Esophagus squamous epithelium (tissue), 5 donors: ENCODE measurements at regions not wholly inside any gene's neighbourhood (a gene's known extent, or its start where the extent isn't known, plus 50 kb on each side); places are given as distances from the start of the nearest gene placed in this dataset.

Experiments
- DNase-seq: peaks from one replicate; lab custom pipeline; 2025; lab: John Stamatoyannopoulos, UW
- H3K27ac ChIP-seq, 4 donors: fragments of 200-600 bp; sonication (generic); one replicate each; pipeline ENCODE4 v1.5.1; 2016 to 2019; ENCODE audit warnings: mild to moderate bottlenecking in 1 of 4
- H3K27me3 ChIP-seq, 4 donors: fragments of 200-600 bp; sonication (generic); 1 replicate in 3 of 4; 2 replicates in 1 of 4; pipeline versions ENCODE4 v1.5.1 to v1.6.0; 2017 to 2021; ENCODE audit warnings: antibody characterized with exemption in 1 of 4
- H3K36me3 ChIP-seq, 3 donors: fragments of 200-600 bp; sonication (generic); one replicate each; pipeline ENCODE4 v1.5.1; 2016 to 2019
- H3K4me1 ChIP-seq, 3 donors: fragments of 200-600 bp; sonication (generic); one replicate each; pipeline ENCODE4 v1.5.1; 2017 to 2019
- H3K4me3 ChIP-seq, 4 donors: fragments of 200-600 bp; sonication (generic); 1 replicate in 3 of 4; 2 replicates in 1 of 4; pipeline ENCODE4 v1.5.1; 2016 to 2019; ENCODE audit warnings: mild to moderate bottlenecking in 2 of 4, moderate library complexity in 1 of 4
- H3K9me3 ChIP-seq, 3 donors: fragments of 200-600 bp; sonication (generic); one replicate each; pipeline ENCODE4 v1.5.1; 2016 to 2019
- CTCF ChIP-seq, 6 experiments: fragments of 450-650 bp in 4 of 6; fragments of 200-600 bp in 2 of 6; sonication (generic) in 2 of 6; IDR thresholded peaks; one replicate each; pipeline ENCODE4 v1.5.1; 2016 to 2019; ENCODE audit warnings: antibody characterized with exemption in 6 of 6, mild to moderate bottlenecking in 4 of 6, moderate library complexity in 4 of 6
- POLR2A ChIP-seq, 4 donors: fragments of 450-650 bp; IDR thresholded peaks; one replicate each; pipeline ENCODE4 v1.6.1; 2017; ENCODE audit warnings: antibody characterized with exemption in 4 of 4, mild to moderate bottlenecking in 4 of 4, moderate library complexity in 3 of 4
- WGBS, 2 donors: methylation state at CpG; one replicate each; pipeline ENCODE4 v1.1.5; 2018; 5-methylcytosine and 5-hydroxymethylcytosine counted together
- intact Hi-C: fragments of 100-400 bp; cut with DNase I; formaldehyde crosslinking; loops from one replicate; pipeline ENCODE4 v1.15.0; 2022
- donor health status: DM: yes; HTN: yes; CAD: no.

DNA sequence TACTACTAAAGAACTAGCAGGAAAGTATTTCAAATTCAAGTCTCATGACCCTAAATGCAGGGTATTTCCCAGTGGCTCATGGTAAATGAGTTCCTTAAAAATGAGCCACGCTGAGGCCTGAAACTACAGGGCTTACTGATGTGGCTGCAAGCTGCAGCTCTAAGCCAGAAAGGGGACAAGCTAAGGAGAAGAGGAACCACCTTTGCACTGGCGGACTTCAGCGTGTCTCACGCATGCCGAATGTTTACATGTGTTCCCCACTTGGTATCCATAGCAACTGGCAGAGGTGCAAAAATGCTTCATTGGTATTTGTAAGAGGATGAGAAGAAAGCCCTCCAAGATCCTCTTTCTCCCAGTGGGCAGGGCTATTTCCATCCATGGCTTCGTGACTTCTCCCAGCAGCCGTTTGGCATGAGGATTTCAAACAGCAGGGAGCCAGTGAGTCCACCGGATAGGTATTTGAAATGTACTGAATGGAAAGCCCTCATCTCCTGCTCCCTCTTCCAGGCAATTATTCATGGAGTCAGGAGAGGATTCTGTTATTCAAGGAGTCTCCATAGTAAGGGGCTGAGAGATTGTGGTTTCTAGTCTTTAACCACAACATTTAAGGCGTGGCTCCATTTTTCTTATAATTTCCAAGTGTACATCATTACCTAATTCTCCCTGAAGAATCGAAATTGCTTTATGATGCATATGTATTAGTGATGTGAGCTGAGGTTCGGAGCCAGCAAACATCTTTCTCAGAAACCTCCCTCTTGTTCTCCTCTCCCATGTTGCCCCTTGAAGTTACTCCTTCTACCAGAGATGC is 55.3 kb upstream of the CD44 start:
- Histone ChIP-seq H3K4me3 (peak overlapping the region in 1 of 4 donors; percentile 17), H3K4me1 (peaks cover 25 to 79% (median 48%) of the 10 kb centered on the region in 3 donors), H3K27ac (peak overlapping the region; percentile 79 to 90 (median 82)), H3K9me3 (no peaks in the 10 kb centered on the region), H3K36me3 (no peaks in the 10 kb centered on the region), H3K27me3 (no peaks in the 10 kb centered on the region)
- TF ChIP-seq POLR2A (IDR thresholded peaks at IDR 0.05) (no peak), CTCF (IDR thresholded peaks at IDR 0.05) (no peak)
- intact Hi-C loops, result loop anchor here (10.0 kb wide), 1 partner anchor 61 kb away; no protein-coding TSS in a partner anchor
- peak; percentile 14 for DNase-seq
- 11 to 14% methylated on average over 10 to 11 of the region's 11 CpGs for WGBS, 2 donors

DNA sequence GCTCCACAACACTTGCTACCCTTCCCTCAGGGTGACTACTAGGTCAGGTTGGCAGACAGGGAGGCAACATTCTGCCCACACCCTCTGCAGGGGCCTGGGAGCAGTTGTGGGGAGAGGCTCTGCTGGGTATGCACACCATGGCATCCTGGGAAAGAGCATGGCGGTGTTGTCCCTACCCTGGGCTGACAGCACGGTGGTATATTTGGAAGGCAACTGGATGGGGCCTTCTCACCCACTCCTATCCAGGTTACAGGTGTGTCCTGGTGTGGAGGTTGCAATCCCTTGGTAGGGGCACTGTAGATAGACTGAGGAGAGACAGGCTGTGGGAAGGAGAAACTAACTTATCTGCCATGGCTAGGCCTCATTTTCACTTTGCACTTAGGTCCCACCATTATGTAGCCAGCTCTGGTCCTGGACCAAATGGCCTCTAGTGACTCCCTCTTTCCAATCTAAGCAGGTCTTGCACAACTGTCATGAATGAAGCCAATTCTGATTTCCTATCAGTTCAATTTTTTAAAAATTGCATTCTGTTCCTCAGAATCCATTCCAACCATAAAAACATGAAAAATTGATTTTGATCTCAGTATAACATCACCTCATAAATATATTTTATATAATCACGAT is 54.0 kb upstream of the CD44 start:
- no peaks in the 10 kb centered on the region for H3K27me3 ChIP-seq
- no peak overlapping the region for H3K4me3 ChIP-seq
- H3K27ac ChIP-seq, result peak overlapping the region in 3 of 4 donors; percentile 7 to 84 (median 13)
- H3K36me3 ChIP-seq, result no peaks in the 10 kb centered on the region
- 91 to 100% methylated on average over 2 of the region's 3 CpGs for WGBS, 2 donors
- H3K9me3 ChIP-seq, result no peaks in the 10 kb centered on the region
- DNase-seq, result no peak
- peaks cover 25 to 84% (median 48%) of the 10 kb centered on the region in 3 donors for H3K4me1 ChIP-seq
- TF ChIP-seq POLR2A (IDR thresholded peaks at IDR 0.05) (no peak), CTCF (IDR thresholded peaks at IDR 0.05) (no peak)
- intact Hi-C loops, result loop anchor here (10.0 kb wide), 1 partner anchor 60 kb away; no protein-coding TSS in a partner anchor

DNA sequence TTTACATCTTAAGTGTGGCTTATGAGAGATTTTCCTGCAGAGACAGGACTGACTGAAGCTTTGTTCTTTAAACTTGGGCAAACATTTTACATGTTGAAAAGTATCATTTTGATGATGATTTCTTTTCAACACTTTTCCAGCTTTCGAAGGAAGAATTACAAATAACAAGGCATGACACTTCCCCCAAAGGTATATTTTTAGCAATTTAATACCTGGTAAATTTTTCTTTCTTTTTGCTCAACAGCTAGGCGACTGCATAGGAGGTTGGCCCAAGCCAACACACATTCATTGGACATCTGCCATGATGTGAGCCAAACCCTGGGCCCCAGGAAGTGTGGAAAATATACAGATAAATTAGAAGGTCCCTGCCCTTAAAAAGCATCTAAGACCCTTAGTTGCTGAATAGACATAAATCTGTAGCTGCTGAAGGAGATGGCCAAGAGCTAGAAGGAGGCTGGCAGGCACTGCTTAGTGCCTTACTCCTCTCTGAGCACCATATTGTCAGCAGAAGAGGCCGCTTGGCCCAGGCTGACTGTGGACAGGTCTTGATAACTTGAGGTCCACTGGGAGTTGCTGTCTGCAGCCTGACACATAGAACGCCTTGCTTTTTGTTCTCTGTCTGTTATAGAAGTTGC is 53.3 kb upstream of the CD44 start:
- intact Hi-C loops, result loop anchor here (10.0 kb wide), 1 partner anchor 59 kb away; no protein-coding TSS in a partner anchor
- H3K36me3 ChIP-seq, result no peaks in the 10 kb centered on the region
- WGBS, 2 donors, result 67 to 72% methylated on average over 4 of the region's 4 CpGs
- H3K4me3 ChIP-seq, result no peak overlapping the region
- no peak overlapping the region for H3K27ac ChIP-seq
- H3K4me1 ChIP-seq, result peaks cover 25 to 91% (median 48%) of the 10 kb centered on the region in 3 donors
- H3K9me3 ChIP-seq, result no peaks in the 10 kb centered on the region
- DNase-seq, result no peak
- TF ChIP-seq POLR2A (IDR thresholded peaks at IDR 0.05), result no peak
- no peak for TF ChIP-seq CTCF (IDR thresholded peaks at IDR 0.05)
- H3K27me3 ChIP-seq, result no peaks in the 10 kb centered on the region

- no peaks in the 10 kb centered on the region for H3K36me3 ChIP-seq
- no peak for DNase-seq
- WGBS, 2 donors, result 10 to 22% methylated on average over 1 of the region's 1 CpG
- intact Hi-C loops, result loop anchor here (10.0 kb wide), 1 partner anchor 57 kb away; no protein-coding TSS in a partner anchor
- H3K27me3 ChIP-seq, result no peaks in the 10 kb centered on the region
- peaks cover 19 to 80% (median 39%) of the 10 kb centered on the region in 3 donors for H3K4me1 ChIP-seq
- H3K9me3 ChIP-seq, result no peaks in the 10 kb centered on the region
- TF ChIP-seq POLR2A (IDR thresholded peaks at IDR 0.05), result no peak
- no peak for TF ChIP-seq CTCF (IDR thresholded peaks at IDR 0.05)
- no peak overlapping the region for H3K4me3 ChIP-seq
- H3K27ac ChIP-seq, result peak overlapping the region; percentile 77 to 86 (median 82)
Observed at GRCh38 chr11:35087648-35088047, 51.3 kb upstream of the CD44 start.
